ENCODE measurements at regions not wholly inside any gene's neighbourhood (a gene's known extent, or its start where the extent isn't known, plus 50 kb on each side); places are given as distances from the start of the nearest gene placed in this dataset.

- no peaks in the 10 kb centered on the region for H4K20me1 ChIP-seq (ENCODE audit: control insufficient read depth, insufficient read depth, insufficient read length)
- Mint-ChIP-seq H3K36me3 (ENCODE audit: insufficient read depth in 1 of 3, low read depth in 3 of 3) (peaks cover 0 to 8% (median 0%) of the 10 kb centered on the region in 3 experiments; a peak in 3 of 7 replicates), H3K27me3 (ENCODE audit: low read depth) (peaks cover 16% of the 10 kb centered on the region), H3K4me1 (peaks cover 0 to 26% of the 10 kb centered on the region in 2 experiments), H3K27ac (no peak overlapping the region), H3K9me3 (peaks cover 9 to 12% of the 10 kb centered on the region in 2 experiments; a peak in 4 of 5 replicates), H3K4me3 (no peak overlapping the region)
- H2BK12ac ChIP-seq (ENCODE audit: insufficient read length, low read depth, low read length): no peak overlapping the region
- no peak for TF ChIP-seq CTCF (conservative IDR thresholded peaks at IDR 0.05)
- H3K23ac ChIP-seq (ENCODE audit: insufficient read length, low read depth, low read length): no peak overlapping the region
- H4K5ac ChIP-seq (ENCODE audit: insufficient read length, low read depth, low read length): no peak overlapping the region
- H3K4me1 ChIP-seq (ENCODE audit: insufficient read depth, low read length): peaks cover 3% of the 10 kb centered on the region; the same call in 1 of the 2 replicates
- H3K9me3 ChIP-seq (ENCODE audit: control insufficient read depth, low read depth, low read length): peaks cover 10% of the 10 kb centered on the region
- H3K18ac ChIP-seq (ENCODE audit: insufficient read length, low read depth, low read length): no peak overlapping the region
- DNase-seq: peak; percentile 7
- H3K9ac ChIP-seq (ENCODE audit: extremely low read depth, insufficient read length, low read length): no peak overlapping the region
- no peak overlapping the region for H2AK5ac ChIP-seq (ENCODE audit: insufficient read length, low read length)
- no peak overlapping the region for H2BK5ac ChIP-seq (ENCODE audit: insufficient read length, low read length)
- no CpG with 5 or more reads among the region's 3 CpGs for WGBS (ENCODE audit: extremely low coverage, insufficient read length, low lambda C conversion rate)
- H3K23me2 ChIP-seq (ENCODE audit: insufficient read length, low read depth, low read length, poor library complexity, severe bottlenecking): no peaks in the 10 kb centered on the region
- no peak overlapping the region for H2BK120ac ChIP-seq (ENCODE audit: low read depth, low read length, poor library complexity, severe bottlenecking)
- H4K8ac ChIP-seq (replicated peaks; ENCODE audit: insufficient read length, low read depth, low read length): no peak overlapping the region
- H3T11ph ChIP-seq (ENCODE audit: low read length): no peak overlapping the region
- no peak overlapping the region for H4K91ac ChIP-seq (ENCODE audit: insufficient read length, low read depth, low read length)
- H3K4ac ChIP-seq (ENCODE audit: low read depth, low read length): no peak overlapping the region
- H3K14ac ChIP-seq (ENCODE audit: insufficient read depth, low read length): no peak overlapping the region
- H2AFZ ChIP-seq (ENCODE audit: low read length): no peak overlapping the region
- no peaks in the 10 kb centered on the region for H3K27me3 ChIP-seq (ENCODE audit: insufficient read depth, low read length)
- H3K79me2 ChIP-seq (ENCODE audit: insufficient read depth, low read length): no peaks in the 10 kb centered on the region
- no peak overlapping the region for H3K56ac ChIP-seq (ENCODE audit: insufficient read length, low read depth, low read length)
- no peak overlapping the region for H2BK15ac ChIP-seq (ENCODE audit: low read depth, low read length)
- H3K4me2 ChIP-seq (ENCODE audit: insufficient read depth, insufficient read length, low read length): no peak overlapping the region
- no peak overlapping the region for H3K27ac ChIP-seq (ENCODE audit: insufficient read length, low read depth, low read length)
- no peak overlapping the region for H2BK20ac ChIP-seq (ENCODE audit: low read depth, low read length, poor library complexity, severe bottlenecking)
- no peaks in the 10 kb centered on the region for H3K79me1 ChIP-seq (ENCODE audit: insufficient read depth, low read depth, low read length, poor library complexity, severe bottlenecking)
These were observed 483.0 kb downstream of the MN1 start for GRCh38 chr22:27318516-27318915.
